Endothelial cell of umbilical vein (primary cell): ENCODE measurements at regions not wholly inside any gene's neighbourhood (a gene's known extent, or its start where the extent isn't known, plus 50 kb on each side); places are given as distances from the start of the nearest gene placed in this dataset.

ENCODE experiments used
- BruUV-seq: library from RNA; stranded (reverse); fragments of 400-500 nt; replicated peaks from 2 replicates; lab custom pipeline; 2021; lab: Mats Ljungman, UMichigan
- CTCF ChIA-PET: fragments of 300-600, 350-600 bp; sonication (Branson Sonifier 250); formaldehyde crosslinking; loops from one replicate; lab custom pipeline; 2021; ENCODE audit warnings: antibody characterized with exemption, inconsistent platforms; lab: Charles Lee
- POLR2A ChIA-PET: fragments of 300-600, 350-600 bp; sonication (Branson Sonifier 250); formaldehyde crosslinking; loops from one replicate; lab custom pipeline; 2021; ENCODE audit warnings: antibody characterized with exemption, inconsistent platforms; lab: Charles Lee
- DNase-seq: peaks from one replicate; pipeline ENCODE4 v3.0.0-alpha.2; 2011; ENCODE audit warnings: low read depth, low spot score
- FAIRE-seq: peaks from 2 replicates; lab custom pipeline; 2011; peaks lifted over from hg19 to GRCh38; lab: Jason Lieb, UNC
- H2AFZ ChIP-seq: 2 replicates; pipeline ENCODE4 v1.6.0; 2012; ENCODE audit warnings: low read depth, low read length, control low read depth, inconsistent platforms
- H3K27ac ChIP-seq: 2 replicates; pipeline ENCODE4 v1.5.1; 2011; ENCODE audit warnings: low read depth, mild to moderate bottlenecking, control low read depth, low read length, moderate library complexity; ENCODE audit not compliant: insufficient read depth
- H3K27me3 ChIP-seq, 2 experiments: 2 replicates each; pipeline versions ENCODE4 v1.6.0 to v1.6.1; 2011; ENCODE audit warnings: low read length in 2 of 2, mixed read lengths in 1 of 2; ENCODE audit not compliant: control insufficient read depth in 2 of 2, insufficient read depth in 2 of 2
- H3K36me3 ChIP-seq, 2 experiments: 2 replicates in 1 of 2; 3 replicates in 1 of 2; pipeline ENCODE4 v1.5.1; 2011; ENCODE audit warnings: low read length in 2 of 2, mild to moderate bottlenecking in 1 of 2, moderate library complexity in 1 of 2; ENCODE audit not compliant: control insufficient read depth in 2 of 2, insufficient read depth in 2 of 2; ENCODE audit errors: extremely low read depth in 1 of 2
- H3K4me1 ChIP-seq: 3 replicates; pipeline ENCODE4 v1.5.1; 2011; ENCODE audit warnings: mild to moderate bottlenecking, low read length; ENCODE audit not compliant: control insufficient read depth, insufficient read depth; ENCODE audit errors: extremely low read depth
- H3K4me2 ChIP-seq: 2 replicates; pipeline ENCODE4 v1.6.1; 2011; ENCODE audit warnings: low read length, control low read depth, mixed read lengths; ENCODE audit not compliant: insufficient read depth
- H3K4me3 ChIP-seq, 3 experiments: fragments of 200-600 bp in 1 of 3; sonication (generic), shearing (Covaris generic) in 1 of 3; replicated peaks in 1 of 3; 2 replicates each; pipeline ENCODE4 v1.5.1; 2011 to 2016; ENCODE audit warnings: control low read depth in 3 of 3, low read length in 3 of 3, mild to moderate bottlenecking in 2 of 3, inconsistent platforms in 1 of 3, low read depth in 1 of 3, moderate library complexity in 1 of 3; ENCODE audit not compliant: insufficient read depth in 1 of 3
- H3K79me2 ChIP-seq: 2 replicates; pipeline ENCODE4 v1.6.0; 2012; ENCODE audit warnings: low read length, inconsistent platforms; ENCODE audit not compliant: control insufficient read depth, insufficient read depth
- H3K9ac ChIP-seq: replicated peaks from 2 replicates; pipeline ENCODE3; 2011; ENCODE audit warnings: low read length, control low read depth; ENCODE audit not compliant: insufficient read depth; ENCODE audit errors: extremely low read depth
- H3K9me1 ChIP-seq: replicated peaks from 3 replicates; pipeline ENCODE4 v1.6.0; 2011; ENCODE audit warnings: mild to moderate bottlenecking, low read length; ENCODE audit not compliant: control insufficient read depth, insufficient read depth; ENCODE audit errors: extremely low read depth
- H3K9me3 ChIP-seq: replicated peaks from 2 replicates; pipeline ENCODE4 v1.5.1; 2012; ENCODE audit warnings: low read length, inconsistent platforms; ENCODE audit not compliant: control insufficient read depth, insufficient read depth
- H4K20me1 ChIP-seq: replicated peaks from 2 replicates; pipeline ENCODE3; 2011; ENCODE audit warnings: mild to moderate bottlenecking, low read length; ENCODE audit not compliant: control insufficient read depth, insufficient read depth; ENCODE audit errors: extremely low read depth
- CTCF ChIP-seq, 2 donors: IDR thresholded peaks; 1 replicate in 1 of 2; 2 replicates in 1 of 2; pipeline ENCODE4 v1.5.1; 2011; ENCODE audit warnings: low read length in 2 of 2, mild to moderate bottlenecking in 2 of 2, moderate library complexity in 2 of 2, control low read depth in 1 of 2, inconsistent platforms in 1 of 2, low read depth in 1 of 2; ENCODE audit not compliant: insufficient read depth in 1 of 2; ENCODE audit errors: extremely low read depth in 1 of 2
- EZH2 ChIP-seq: IDR thresholded peaks from 2 replicates; pipeline ENCODE4 v1.6.1; 2012; ENCODE audit warnings: borderline replicate concordance, low read depth, mild to moderate bottlenecking, moderate library complexity, low read length, inconsistent platforms; ENCODE audit not compliant: severe bottlenecking
- FOS ChIP-seq: IDR thresholded peaks from 2 replicates; pipeline ENCODE4 v1.6.1; 2011; ENCODE audit warnings: mild to moderate bottlenecking, low read length, moderate library complexity, borderline replicate concordance; ENCODE audit not compliant: insufficient read depth
- GATA2 ChIP-seq: IDR thresholded peaks from 2 replicates; pipeline ENCODE4 v1.7.0; 2011; ENCODE audit warnings: low read depth, mild to moderate bottlenecking, moderate library complexity, mixed read lengths, low read length; ENCODE audit not compliant: insufficient read length, insufficient read depth
- JUN ChIP-seq: IDR thresholded peaks from 2 replicates; pipeline ENCODE4 v1.6.1; 2011; ENCODE audit warnings: borderline replicate concordance, low read depth; ENCODE audit not compliant: insufficient read length, insufficient read depth
- MAX ChIP-seq: IDR thresholded peaks from 2 replicates; pipeline ENCODE4 v1.6.1; 2011; ENCODE audit not compliant: insufficient read depth, insufficient read length
- MYC ChIP-seq: IDR thresholded peaks from one replicate; pipeline ENCODE4 v1.6.1; 2011; ENCODE audit warnings: mild to moderate bottlenecking, low read depth, low read length
- POLR2A ChIP-seq: IDR thresholded peaks from 2 replicates; pipeline ENCODE4 v1.6.1; 2012; ENCODE audit warnings: low read depth, mild to moderate bottlenecking, control low read depth, low read length
- POLR2AphosphoS5 ChIP-seq: IDR thresholded peaks from 2 replicates; pipeline ENCODE4 v1.6.1; 2012; ENCODE audit warnings: low read depth, mild to moderate bottlenecking, control low read depth, low read length, moderate library complexity; ENCODE audit not compliant: insufficient read depth
- dilution Hi-C: fragments of 300-500 bp; cut with MboI; formaldehyde crosslinking; loops from one replicate; pipeline ENCODE4 v1.15.0; 2019; ENCODE audit warnings: low sequenced_read_pairs; ENCODE audit not compliant: extremely low pct_ligation_motif_present
- intact Hi-C: fragments of 100-400 bp; cut with micrococcal nuclease; formaldehyde crosslinking; loops from one replicate; pipeline ENCODE4 v1.10.0; 2022

GRCh38 chr2:176557821-176558220 is 288.6 kb downstream of the MTX2 start:
- H3K36me3 ChIP-seq, result no peaks in the 10 kb centered on the region
- BruUV-seq, result no TSS peak
- no peaks in the 10 kb centered on the region for H3K9me3 ChIP-seq
- no peaks in the 10 kb centered on the region for H3K9me1 ChIP-seq
- no peak overlapping the region for H3K4me2 ChIP-seq
- FAIRE-seq (no peak), DNase-seq (no peak)
- H2AFZ ChIP-seq, result no peak overlapping the region
- H3K27me3 ChIP-seq, result no peaks in the 10 kb centered on the region
- H4K20me1 ChIP-seq, result no peaks in the 10 kb centered on the region
- dilution Hi-C loops (loop anchor here (25.0 kb wide), 1 partner anchor 579 kb away; no protein-coding TSS in a partner anchor), intact Hi-C loops (loop anchor here (10.0 kb wide), 1 partner anchor 257 kb away; no protein-coding TSS in a partner anchor)
- no peak for TF ChIP-seq GATA2
- no peak for TF ChIP-seq POLR2AphosphoS5
- no peak for TF ChIP-seq JUN
- TF ChIP-seq MAX, result no peak
- no peak overlapping the region for H3K9ac ChIP-seq
- ChIA-PET CTCF (interaction anchor here (0.6 to 1.7 kb wide), 2 partner anchors 60 to 418 kb away, joined by 3 to 4 read pairs; no protein-coding TSS in a partner anchor), POLR2A (interaction anchor here (1.5 kb wide), 1 partner anchor 80 kb away, joined by 3 read pairs; no protein-coding TSS in a partner anchor)
- no peak overlapping the region for H3K27ac ChIP-seq
- no peak overlapping the region for H3K4me3 ChIP-seq
- H3K79me2 ChIP-seq, result no peaks in the 10 kb centered on the region
- peaks cover 13% of the 10 kb centered on the region for H3K4me1 ChIP-seq

GRCh38 chr2:176558574-176559140 is 289.4 kb downstream of the MTX2 start:
- H4K20me1 ChIP-seq, result no peaks in the 10 kb centered on the region
- peaks cover 8% of the 10 kb centered on the region for H3K4me1 ChIP-seq
- no peak for TF ChIP-seq GATA2
- TF ChIP-seq JUN, result no peak
- TF ChIP-seq MAX, result no peak
- TF ChIP-seq POLR2AphosphoS5, result no peak
- no peak for TF ChIP-seq CTCF (IDR thresholded peaks at IDR 0.05; ENCODE audit: extremely low read depth in 1 of 2, insufficient read depth in 1 of 2, low read depth in 1 of 2, low read length in 2 of 2)
- no peak for TF ChIP-seq POLR2A
- TF ChIP-seq MYC, result no peak
- TF ChIP-seq FOS, result no peak
- no peak for TF ChIP-seq EZH2
- intact Hi-C loops, result loop anchor here (10.0 kb wide), 1 partner anchor 256 kb away; no protein-coding TSS in a partner anchor
- CTCF ChIA-PET, result interaction anchor here (1.2 to 3.7 kb wide), 6 partner anchors 24 to 419 kb away, joined by 3 to 17 read pairs (median 5); no protein-coding TSS in a partner anchor
- DNase-seq (no peak), FAIRE-seq (no peak)
- POLR2A ChIA-PET, result no interaction called here
- no peak overlapping the region for H3K4me2 ChIP-seq
- no peak overlapping the region for H3K27ac ChIP-seq
- H3K9me3 ChIP-seq, result no peaks in the 10 kb centered on the region
- H3K9me1 ChIP-seq, result no peaks in the 10 kb centered on the region
- no peaks in the 10 kb centered on the region for H3K27me3 ChIP-seq
- H3K4me3 ChIP-seq, result no peak overlapping the region
- H3K9ac ChIP-seq, result no peak overlapping the region
- H2AFZ ChIP-seq, result no peak overlapping the region
- no peaks in the 10 kb centered on the region for H3K79me2 ChIP-seq
- dilution Hi-C loops, result loop anchor here (25.0 kb wide), 1 partner anchor 579 kb away; no protein-coding TSS in a partner anchor
- BruUV-seq, result no TSS peak
- no peaks in the 10 kb centered on the region for H3K36me3 ChIP-seq
